ENCODE measurements at regions not wholly inside any gene's neighbourhood (a gene's known extent, or its start where the extent isn't known, plus 50 kb on each side); places are given as distances from the start of the nearest gene placed in this dataset.

- no peak for TF ChIP-seq CTCF (IDR thresholded peaks at IDR 0.05)
Measured at GRCh38 chr2:226398580-226398979, 401.0 kb downstream of the IRS1 start.

GRCh38 chr2:226396541-226396940, 403.1 kb downstream of the IRS1 start:
- TF ChIP-seq CTCF (IDR thresholded peaks at IDR 0.05): no peak

- TF ChIP-seq CTCF (IDR thresholded peaks at IDR 0.05): no peak
Measured at GRCh38 chr2:226387499-226387942, 412.1 kb downstream of the IRS1 start.

GRCh38 chr2:226383461-226383860, 416.2 kb downstream of the IRS1 start:
- no peak for TF ChIP-seq CTCF (IDR thresholded peaks at IDR 0.05)

GRCh38 chr2:226380679-226381078, 418.9 kb downstream of the IRS1 start:
- no peak for TF ChIP-seq CTCF (IDR thresholded peaks at IDR 0.05)

- no peak for TF ChIP-seq CTCF (IDR thresholded peaks at IDR 0.05)
Measured at GRCh38 chr2:226378753-226379705, 420.6 kb downstream of the IRS1 start.

GRCh38 chr2:226376516-226377180, 423.0 kb downstream of the IRS1 start:
- no peak for TF ChIP-seq CTCF (IDR thresholded peaks at IDR 0.05)
